Suprapubic skin (tissue), 4 donors: ENCODE measurements at regions not wholly inside any gene's neighbourhood (a gene's known extent, or its start where the extent isn't known, plus 50 kb on each side); places are given as distances from the start of the nearest gene placed in this dataset.

Source experiments
- DNase-seq, 2 donors: peaks; one replicate each; pipeline ENCODE4 v3.0.0-alpha.2; 2019; ENCODE audit warnings: low spot score in 2 of 2
- H3K27ac ChIP-seq: fragments of 200-600 bp; sonication (generic); one replicate; pipeline ENCODE4 v1.5.1; 2019
- H3K27me3 ChIP-seq: fragments of 200-600 bp; sonication (generic); one replicate; pipeline ENCODE4 v1.5.1; 2019
- H3K36me3 ChIP-seq: fragments of 200-600 bp; sonication (generic); one replicate; pipeline ENCODE4 v1.5.1; 2019
- H3K4me1 ChIP-seq: fragments of 200-600 bp; sonication (generic); one replicate; pipeline ENCODE4 v1.5.1; 2019
- H3K4me3 ChIP-seq: fragments of 200-600 bp; sonication (generic); one replicate; pipeline ENCODE4 v1.5.1; 2019; ENCODE audit warnings: mild to moderate bottlenecking
- H3K9me3 ChIP-seq: fragments of 200-600 bp; sonication (generic); one replicate; pipeline ENCODE4 v1.5.1; 2019
- CTCF ChIP-seq, 2 donors: fragments of 200-600 bp in 1 of 2; fragments of 450-650 bp in 1 of 2; sonication (generic) in 1 of 2; IDR thresholded peaks; one replicate each; pipeline ENCODE4 v1.5.1; 2016 to 2019; ENCODE audit warnings: antibody characterized with exemption in 2 of 2, mild to moderate bottlenecking in 1 of 2, moderate library complexity in 1 of 2
- EP300 ChIP-seq: sonication (generic); formaldehyde crosslinking; IDR thresholded peaks from one replicate; pipeline ENCODE4 v1.6.1; 2017; ENCODE audit warnings: antibody characterized with exemption
- POLR2A ChIP-seq, 2 donors: fragments of 450-650 bp; IDR thresholded peaks; one replicate each; pipeline ENCODE4 v1.6.1; 2017; ENCODE audit warnings: antibody characterized with exemption in 2 of 2, mild to moderate bottlenecking in 2 of 2, moderate library complexity in 2 of 2
- POLR2AphosphoS5 ChIP-seq, 3 donors: sonication (generic); formaldehyde crosslinking; IDR thresholded peaks; one replicate each; pipeline ENCODE4 v1.6.1; 2017; ENCODE audit warnings: antibody characterized with exemption in 3 of 3
- WGBS: methylation state at CpG from one replicate; pipeline ENCODE4 v1.1.5; 2018; 5-methylcytosine and 5-hydroxymethylcytosine counted together

- WGBS: 82% methylated on average over 4 of the region's 4 CpGs
- Histone ChIP-seq H3K4me3 (no peak overlapping the region), H3K27ac (no peak overlapping the region), H3K27me3 (no peaks in the 10 kb centered on the region), H3K36me3 (no peaks in the 10 kb centered on the region), H3K9me3 (no peaks in the 10 kb centered on the region), H3K4me1 (peaks cover 18% of the 10 kb centered on the region)
- no peak for DNase-seq
- TF ChIP-seq EP300 (no peak), POLR2AphosphoS5 (IDR thresholded peaks at IDR 0.05) (no peak), POLR2A (IDR thresholded peaks at IDR 0.05) (no peak), CTCF (IDR thresholded peaks at IDR 0.05) (no peak)
Observed at GRCh38 chr2:204104811-204105210, 168.2 kb downstream of the ICOS start.

- 37% methylated on average over 3 of the region's 3 CpGs for WGBS
- Histone ChIP-seq H3K9me3 (no peaks in the 10 kb centered on the region), H3K27ac (no peak overlapping the region), H3K27me3 (no peaks in the 10 kb centered on the region), H3K36me3 (no peaks in the 10 kb centered on the region), H3K4me1 (peaks cover 32% of the 10 kb centered on the region), H3K4me3 (no peak overlapping the region)
- DNase-seq: no peak
- no peak for TF ChIP-seq POLR2AphosphoS5 (IDR thresholded peaks at IDR 0.05)
- peak; percentile 9 to 31 for TF ChIP-seq CTCF (IDR thresholded peaks at IDR 0.05)
- TF ChIP-seq EP300: no peak
- TF ChIP-seq POLR2A (IDR thresholded peaks at IDR 0.05): no peak
Observed at GRCh38 chr2:204108330-204108751, 171.8 kb downstream of the ICOS start.

GRCh38 chr2:204108781-204109295 lies 172.3 kb downstream of the ICOS start:
- Histone ChIP-seq H3K4me1 (peaks cover 32% of the 10 kb centered on the region), H3K9me3 (no peaks in the 10 kb centered on the region), H3K27me3 (no peaks in the 10 kb centered on the region), H3K27ac (no peak overlapping the region), H3K36me3 (no peaks in the 10 kb centered on the region), H3K4me3 (no peak overlapping the region)
- WGBS: 70% methylated on average over 9 of the region's 9 CpGs
- TF ChIP-seq POLR2AphosphoS5 (IDR thresholded peaks at IDR 0.05): no peak
- no peak for TF ChIP-seq POLR2A (IDR thresholded peaks at IDR 0.05)
- TF ChIP-seq EP300: no peak
- TF ChIP-seq CTCF (IDR thresholded peaks at IDR 0.05): no peak
- no peak for DNase-seq

- no peak overlapping the region for H3K27ac ChIP-seq
Observed at GRCh38 chr2:204109681-204110080, 173.1 kb downstream of the ICOS start.

GRCh38 chr2:204110338-204110741 lies 173.8 kb downstream of the ICOS start:
- Histone ChIP-seq H3K4me1 (peaks cover 38% of the 10 kb centered on the region), H3K27ac (peak overlapping the region; percentile 72), H3K4me3 (no peak overlapping the region), H3K36me3 (no peaks in the 10 kb centered on the region), H3K9me3 (no peaks in the 10 kb centered on the region), H3K27me3 (no peaks in the 10 kb centered on the region)
- TF ChIP-seq POLR2AphosphoS5 (IDR thresholded peaks at IDR 0.05): no peak
- no peak for TF ChIP-seq POLR2A (IDR thresholded peaks at IDR 0.05)
- TF ChIP-seq CTCF (IDR thresholded peaks at IDR 0.05): no peak
- no peak for TF ChIP-seq EP300
- no peak for DNase-seq
- WGBS: 33% methylated on average over 8 of the region's 8 CpGs

More at GRCh38 chr2:204109681-204110080, 173.1 kb downstream of the ICOS start:
- Histone ChIP-seq H3K4me3 (no peak overlapping the region), H3K9me3 (no peaks in the 10 kb centered on the region), H3K36me3 (no peaks in the 10 kb centered on the region), H3K27me3 (no peaks in the 10 kb centered on the region), H3K4me1 (peaks cover 32% of the 10 kb centered on the region)
- DNase-seq: no peak
- 40% methylated on average over 11 of the region's 11 CpGs for WGBS
- no peak for TF ChIP-seq POLR2A (IDR thresholded peaks at IDR 0.05)
- TF ChIP-seq POLR2AphosphoS5 (IDR thresholded peaks at IDR 0.05): no peak
- TF ChIP-seq EP300: no peak
- TF ChIP-seq CTCF (IDR thresholded peaks at IDR 0.05): no peak
